Calu3 (cell line): ENCODE measurements at regions not wholly inside any gene's neighbourhood (a gene's known extent, or its start where the extent isn't known, plus 50 kb on each side); places are given as distances from the start of the nearest gene placed in this dataset.
A peak's percentile ranks its signal among the peaks of the same experiment; 100 is the strongest.

Experiments used
- BruUV-seq: library from RNA; stranded (reverse); fragments of 400-500 nt; replicated peaks from 2 replicates; lab custom pipeline; 2021; lab: Mats Ljungman, UMichigan
- CTCF ChIA-PET: fragments of 300-600 bp; sonication (Branson Sonifier 250); formaldehyde crosslinking; loops from one replicate; lab custom pipeline; 2022; ENCODE audit warnings: antibody characterized with exemption; lab: Charles Lee
- DNase-seq: peaks from one replicate; pipeline ENCODE4 v3.0.0; 2022
- H3K27ac Mint-ChIP-seq: one replicate; pipeline ENCODE4 v1.8.0; 2022; ENCODE audit warnings: mixed read lengths; ENCODE audit not compliant: unreplicated experiment
- H3K27me3 Mint-ChIP-seq: one replicate; pipeline ENCODE4 v1.8.0; 2022; ENCODE audit warnings: mixed read lengths; ENCODE audit not compliant: unreplicated experiment
- H3K36me3 Mint-ChIP-seq: one replicate; pipeline ENCODE4 v1.8.0; 2022; ENCODE audit warnings: mild to moderate bottlenecking, moderate library complexity, mixed read lengths; ENCODE audit not compliant: insufficient read depth, unreplicated experiment
- H3K4me1 Mint-ChIP-seq: one replicate; pipeline ENCODE4 v1.8.0; 2022; ENCODE audit warnings: mild to moderate bottlenecking, low read depth, mixed read lengths; ENCODE audit not compliant: unreplicated experiment
- H3K4me3 Mint-ChIP-seq: one replicate; pipeline ENCODE4 v1.8.0; 2022; ENCODE audit warnings: mild to moderate bottlenecking, low read depth, moderate library complexity, mixed read lengths; ENCODE audit not compliant: unreplicated experiment
- H3K9me3 Mint-ChIP-seq: one replicate; pipeline ENCODE4 v1.8.0; 2022; ENCODE audit warnings: low read depth, mixed read lengths; ENCODE audit not compliant: unreplicated experiment
- CTCF ChIP-seq: fragments of 200-600 bp; IDR thresholded peaks from one replicate; pipeline ENCODE4 v1.8.0; 2022; ENCODE audit warnings: antibody characterized with exemption; ENCODE audit not compliant: unreplicated experiment
- intact Hi-C: fragments of 100-400 bp; cut with micrococcal nuclease; formaldehyde crosslinking; loops from one replicate; pipeline ENCODE4 v1.10.0; 2022; ENCODE audit not compliant: unreplicated experiment

GRCh38 chr17:45702666-45703266, 81.4 kb upstream of the CRHR1 start:
- no TSS peak for BruUV-seq
- H3K4me3 Mint-ChIP-seq = no peak overlapping the region

GRCh38 chr17:45703348-45703747, 80.8 kb upstream of the CRHR1 start:
- Mint-ChIP-seq H3K27me3 (peaks cover 26% of the 10 kb centered on the region), H3K36me3 (no peaks in the 10 kb centered on the region), H3K9me3 (peaks cover 5% of the 10 kb centered on the region), H3K4me1 (peaks cover 40% of the 10 kb centered on the region), H3K27ac (no peak overlapping the region), H3K4me3 (no peak overlapping the region)
- no TSS peak for BruUV-seq
- intact Hi-C loops = loop anchor here (5.0 kb wide), 1 partner anchor 41 kb away; no protein-coding TSS in a partner anchor
- no peak for DNase-seq
- TF ChIP-seq CTCF = no peak
- CTCF ChIA-PET = no interaction called here

More at GRCh38 chr17:45702666-45703266, 81.4 kb upstream of the CRHR1 start:
- no peaks in the 10 kb centered on the region for H3K36me3 Mint-ChIP-seq
- intact Hi-C loops = loop anchor here (1.0 to 5.0 kb wide), 2 partner anchors 40 to 156 kb away; no protein-coding TSS in a partner anchor
- no peak for TF ChIP-seq CTCF
- H3K27me3 Mint-ChIP-seq = peaks cover 32% of the 10 kb centered on the region
- H3K9me3 Mint-ChIP-seq = peaks cover 5% of the 10 kb centered on the region
- H3K27ac Mint-ChIP-seq = no peak overlapping the region
- DNase-seq = peak; percentile 28
- CTCF ChIA-PET = no interaction called here
- H3K4me1 Mint-ChIP-seq = peaks cover 36% of the 10 kb centered on the region

GRCh38 chr17:45703806-45704205, 80.3 kb upstream of the CRHR1 start:
- no peak for TF ChIP-seq CTCF
- DNase-seq = no peak
- no peak overlapping the region for H3K27ac Mint-ChIP-seq
- no peaks in the 10 kb centered on the region for H3K36me3 Mint-ChIP-seq
- no peak overlapping the region for H3K4me3 Mint-ChIP-seq
- CTCF ChIA-PET = no interaction called here
- peaks cover 40% of the 10 kb centered on the region for H3K4me1 Mint-ChIP-seq
- peaks cover 22% of the 10 kb centered on the region for H3K27me3 Mint-ChIP-seq
- intact Hi-C loops = loop anchor here (5.0 kb wide), 1 partner anchor 42 kb away; no protein-coding TSS in a partner anchor
- H3K9me3 Mint-ChIP-seq = peaks cover 5% of the 10 kb centered on the region
- no TSS peak for BruUV-seq

GRCh38 chr17:45704251-45704650, 79.9 kb upstream of the CRHR1 start:
- Mint-ChIP-seq H3K36me3 (no peaks in the 10 kb centered on the region), H3K27ac (no peak overlapping the region), H3K4me1 (peaks cover 40% of the 10 kb centered on the region), H3K4me3 (no peak overlapping the region), H3K27me3 (peaks cover 17% of the 10 kb centered on the region), H3K9me3 (peaks cover 5% of the 10 kb centered on the region)
- BruUV-seq = no TSS peak
- intact Hi-C loops = loop anchor here (5.0 kb wide), 1 partner anchor 42 kb away; no protein-coding TSS in a partner anchor
- DNase-seq = no peak
- CTCF ChIA-PET = interaction anchor here (1.1 kb wide), 1 partner anchor 11 kb away, joined by 3 read pairs; no protein-coding TSS in a partner anchor
- TF ChIP-seq CTCF = no peak
